PC-3 (cell line): ENCODE measurements at regions not wholly inside any gene's neighbourhood (a gene's known extent, or its start where the extent isn't known, plus 50 kb on each side); places are given as distances from the start of the nearest gene placed in this dataset.

Source experiments
- ATAC-seq: fragments of 200-7000 bp; cut with Tn5 transposase; 2 replicates; pipeline ENCODE4 v1.9.1; 2020; ENCODE audit warnings: mild to moderate bottlenecking, moderate library complexity
- BruUV-seq: library from RNA; stranded (reverse); fragments of 400-500 nt; replicated peaks from 2 replicates; lab custom pipeline; 2021; lab: Mats Ljungman, UMichigan
- CTCF ChIA-PET: fragments of 300-600 bp; sonication (Branson Sonifier 250); formaldehyde crosslinking; loops from one replicate; lab custom pipeline; 2022; ENCODE audit warnings: antibody characterized with exemption; lab: Charles Lee
- POLR2A ChIA-PET: fragments of 300-600 bp; sonication (Branson Sonifier 250); formaldehyde crosslinking; loops from one replicate; lab custom pipeline; 2022; ENCODE audit warnings: antibody characterized with exemption; ENCODE audit not compliant: unreplicated experiment; lab: Charles Lee
- DNase-seq: peaks from one replicate; pipeline ENCODE4 v3.0.0-alpha.2; 2015
- H2AFZ ChIP-seq: fragments of 300-600 bp; sonication (generic); 2 replicates; pipeline ENCODE4 v1.6.0; 2016; ENCODE audit warnings: antibody characterized with exemption, low read length
- H3F3A ChIP-seq: fragments of 300-600 bp; sonication (generic); one replicate; pipeline ENCODE4 v1.6.0; 2017; ENCODE audit warnings: antibody characterized with exemption, low read length, control low read depth, mild to moderate bottlenecking; ENCODE audit not compliant: unreplicated experiment
- H3K27ac ChIP-seq: fragments of 300-600 bp; sonication (generic); 2 replicates; pipeline ENCODE4 v1.5.1; 2016; ENCODE audit warnings: mild to moderate bottlenecking, low read length
- H3K27me3 ChIP-seq: fragments of 300-600 bp; sonication (generic); 2 replicates; pipeline ENCODE4 v1.6.1; 2016; ENCODE audit warnings: low read length, mixed read lengths
- H3K36me3 ChIP-seq: fragments of 300-600 bp; sonication (generic); 2 replicates; pipeline ENCODE4 v1.6.1; 2016; ENCODE audit warnings: low read depth, mixed run types, low read length, mixed read lengths
- H3K4me1 ChIP-seq: fragments of 300-600 bp; sonication (generic); 2 replicates; pipeline ENCODE4 v1.5.1; 2016; ENCODE audit warnings: low read length; ENCODE audit not compliant: insufficient read depth
- H3K4me2 ChIP-seq: fragments of 300-600 bp; sonication (generic); 2 replicates; pipeline ENCODE4 v1.6.0; 2016; ENCODE audit warnings: low read length
- H3K4me3 ChIP-seq: fragments of 300-600 bp; sonication (generic); 2 replicates; pipeline ENCODE4 v1.5.1; 2016; ENCODE audit warnings: mild to moderate bottlenecking, low read length, mixed read lengths
- H3K79me2 ChIP-seq: fragments of 300-600 bp; sonication (generic); 2 replicates; pipeline ENCODE4 v1.6.1; 2017; ENCODE audit warnings: low read length, mixed read lengths
- H3K9ac ChIP-seq: fragments of 300-600 bp; sonication (generic); 2 replicates; pipeline ENCODE4 v1.6.0; 2016; ENCODE audit warnings: mild to moderate bottlenecking, low read length
- H3K9me2 ChIP-seq: fragments of 300-600 bp; sonication (generic); replicated peaks from 2 replicates; pipeline ENCODE4 v1.6.1; 2016; ENCODE audit warnings: mixed run types, low read length, mixed read lengths
- H3K9me3 ChIP-seq: fragments of 300-600 bp; sonication (generic); 2 replicates; pipeline ENCODE4 v1.6.1; 2016; ENCODE audit warnings: low read length, mixed read lengths
- H4K20me1 ChIP-seq: fragments of 300-600 bp; sonication (generic); 2 replicates; pipeline ENCODE4 v1.6.1; 2016; ENCODE audit warnings: low read length, mixed read lengths
- CTCF ChIP-seq: fragments of 300-600 bp; sonication (generic); conservative IDR thresholded peaks from 2 replicates; pipeline ENCODE4 v1.5.1; 2017; ENCODE audit warnings: antibody characterized with exemption, low read depth, mild to moderate bottlenecking, low read length
- EZH2 ChIP-seq: fragments of 300-600 bp; sonication (generic); IDR thresholded peaks from one replicate; pipeline ENCODE4 v1.6.1; 2017; ENCODE audit warnings: antibody characterized with exemption, mild to moderate bottlenecking, low read length; ENCODE audit not compliant: unreplicated experiment
- EZH2phosphoT487 ChIP-seq: fragments of 300-600 bp; sonication (generic); IDR thresholded peaks from 2 replicates; pipeline ENCODE4 v1.6.1; 2018; ENCODE audit warnings: mild to moderate bottlenecking, antibody characterized with exemption, low read length, borderline replicate concordance
- intact Hi-C: fragments of 100-400 bp; cut with micrococcal nuclease; formaldehyde crosslinking; loops from 2 replicates; pipeline ENCODE4 v1.9.0; 2023

DNA sequence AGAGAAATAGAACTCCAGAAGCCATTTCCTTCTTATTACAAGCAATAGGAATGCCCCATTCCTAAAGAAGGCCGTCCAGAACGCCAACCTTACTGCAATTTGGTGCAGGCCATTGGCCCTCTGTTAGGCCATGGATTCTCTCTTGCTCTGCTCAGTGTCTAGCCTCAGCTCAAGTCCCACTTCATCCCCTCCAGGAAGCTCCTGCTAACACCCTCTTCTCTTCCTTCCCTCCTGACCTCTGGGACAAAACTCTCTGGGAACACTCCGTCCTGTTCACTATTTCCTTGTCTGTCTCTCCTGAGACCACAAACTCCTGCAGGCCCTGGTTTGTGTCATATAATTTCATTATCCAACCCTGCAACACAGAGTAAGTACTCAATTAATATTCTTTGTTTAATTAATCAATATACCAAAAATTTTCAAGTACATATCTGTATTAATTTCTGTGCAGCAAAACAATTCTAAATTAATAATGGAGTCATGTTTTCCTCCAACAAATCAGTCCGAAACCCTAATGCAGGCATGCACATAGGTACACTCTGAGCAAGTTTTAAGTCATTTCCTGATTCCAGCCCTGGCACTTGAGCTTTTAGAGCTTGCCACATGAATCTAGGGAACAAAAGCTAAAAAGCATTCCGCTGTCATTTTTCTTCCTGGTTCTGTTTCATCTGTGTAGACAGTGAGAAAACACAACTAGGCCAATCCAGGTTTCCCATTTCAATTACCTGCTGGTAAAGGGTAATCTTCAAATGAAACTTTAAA lies 245.3 kb downstream of the SETD4 start:
- CTCF ChIA-PET: no interaction called here
- Histone ChIP-seq H2AFZ (peak overlapping the region; percentile 38; the same call in 1 of the 2 replicates), H3K79me2 (no peaks in the 10 kb centered on the region), H3F3A (no peaks in the 10 kb centered on the region), H3K27ac (no peak overlapping the region), H3K27me3 (no peaks in the 10 kb centered on the region), H3K4me2 (no peak overlapping the region), H3K4me1 (no peaks in the 10 kb centered on the region), H4K20me1 (no peaks in the 10 kb centered on the region), H3K36me3 (no peaks in the 10 kb centered on the region), H3K9me2 (no peaks in the 10 kb centered on the region), H3K9me3 (no peaks in the 10 kb centered on the region), H3K9ac (no peak overlapping the region), H3K4me3 (no peak overlapping the region)
- intact Hi-C loops: no loop called here
- no TSS peak for BruUV-seq
- no peak for TF ChIP-seq EZH2
- DNase-seq (peak; percentile 25), ATAC-seq (no peak)
- POLR2A ChIA-PET: no interaction called here

- no peaks in the 10 kb centered on the region for H3K4me1 ChIP-seq
- H3K9me3 ChIP-seq: no peaks in the 10 kb centered on the region
- no peak overlapping the region for H2AFZ ChIP-seq
- no peaks in the 10 kb centered on the region for H4K20me1 ChIP-seq
- H3K4me2 ChIP-seq: no peak overlapping the region
- intact Hi-C loops: no loop called here
- no peak overlapping the region for H3K9ac ChIP-seq
- ATAC-seq: no peak
- H3K27ac ChIP-seq: no peak overlapping the region
- H3K36me3 ChIP-seq: no peaks in the 10 kb centered on the region
- BruUV-seq: no TSS peak
- H3K79me2 ChIP-seq: no peaks in the 10 kb centered on the region
- no peak overlapping the region for H3K4me3 ChIP-seq
- DNase-seq: no peak
- ChIA-PET POLR2A (no interaction called here), CTCF (no interaction called here)
- no peaks in the 10 kb centered on the region for H3K9me2 ChIP-seq
- no peaks in the 10 kb centered on the region for H3F3A ChIP-seq
- TF ChIP-seq EZH2phosphoT487: no peak
- no peak for TF ChIP-seq CTCF
- TF ChIP-seq EZH2: no peak
- no peaks in the 10 kb centered on the region for H3K27me3 ChIP-seq
Observed at GRCh38 chr21:35812679-35813078, 247.6 kb downstream of the SETD4 start.

DNA sequence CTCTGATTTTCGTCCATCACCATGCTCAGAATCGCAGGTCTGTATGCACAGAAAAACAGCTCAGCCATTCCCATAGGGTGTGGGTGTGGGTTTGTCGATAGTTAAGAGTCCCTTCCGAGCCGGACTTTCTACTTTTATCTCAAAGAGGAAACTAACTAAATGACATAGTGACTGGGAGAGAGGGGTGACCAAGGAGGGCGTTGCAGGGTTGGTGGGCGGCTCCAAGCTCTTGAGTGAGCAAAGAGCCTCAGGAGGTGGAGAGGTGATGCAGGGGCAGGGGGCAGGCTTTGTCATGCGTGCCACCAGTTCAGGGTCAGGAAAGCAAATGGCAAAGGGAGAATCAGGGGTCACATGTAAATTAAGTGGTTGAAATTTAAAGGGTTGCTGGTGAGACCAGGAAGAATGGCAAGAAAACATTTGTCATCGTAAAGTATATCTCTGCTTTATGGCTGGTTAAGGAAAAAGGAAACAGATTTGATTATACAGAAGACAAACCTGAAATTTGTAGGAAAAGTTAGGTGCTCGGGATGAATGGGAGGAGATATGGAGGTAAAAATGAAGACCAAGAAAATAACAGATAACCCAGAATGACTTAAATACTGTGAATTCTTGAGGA lies 249.0 kb downstream of the SETD4 start:
- Histone ChIP-seq H3K79me2 (no peaks in the 10 kb centered on the region), H4K20me1 (no peaks in the 10 kb centered on the region), H3F3A (no peaks in the 10 kb centered on the region), H3K9me3 (no peaks in the 10 kb centered on the region), H3K9me2 (no peaks in the 10 kb centered on the region), H3K4me3 (no peak overlapping the region), H3K36me3 (no peaks in the 10 kb centered on the region), H3K27ac (no peak overlapping the region), H3K27me3 (no peaks in the 10 kb centered on the region), H2AFZ (no peak overlapping the region), H3K4me1 (no peaks in the 10 kb centered on the region), H3K9ac (no peak overlapping the region), H3K4me2 (no peak overlapping the region)
- DNase-seq: no peak
- no TSS peak for BruUV-seq
- TF ChIP-seq CTCF: 0 out of 2 replicates have a peak, but pooled peaks have one; percentile 16
- no peak for TF ChIP-seq EZH2
- no peak for ATAC-seq
- ChIA-PET POLR2A (no interaction called here), CTCF (no interaction called here)
- intact Hi-C loops: no loop called here
